OCI-LY7 (cell line): ENCODE measurements at regions not wholly inside any gene's neighbourhood (a gene's known extent, or its start where the extent isn't known, plus 50 kb on each side); places are given as distances from the start of the nearest gene placed in this dataset.

Experiments used
- BruUV-seq: library from RNA; stranded (reverse); fragments of 400-500 nt; replicated peaks from 2 replicates; lab custom pipeline; 2021; lab: Mats Ljungman, UMichigan
- CTCF ChIA-PET: fragments of 300-600 bp; sonication (Branson Sonifier 250); formaldehyde crosslinking; loops from one replicate; lab custom pipeline; 2022; ENCODE audit warnings: antibody characterized with exemption; ENCODE audit not compliant: unreplicated experiment; lab: Charles Lee
- POLR2A ChIA-PET: fragments of 300-600 bp; sonication (Branson Sonifier 250); formaldehyde crosslinking; loops from one replicate; lab custom pipeline; 2022; ENCODE audit warnings: antibody characterized with exemption; lab: Charles Lee
- DNase-seq: peaks from one replicate; pipeline ENCODE4 v3.0.0-alpha.2; 2015; ENCODE audit warnings: low spot score
- H2AFZ ChIP-seq: fragments of 200-600 bp; sonication (generic), shearing (Covaris generic); 2 replicates; pipeline ENCODE4 v1.6.1; 2014; ENCODE audit warnings: mild to moderate bottlenecking, antibody characterized with exemption, low read length, moderate library complexity
- H3K27ac ChIP-seq: fragments of 200-600 bp; sonication (generic); 2 replicates; pipeline ENCODE4 v1.5.1; 2014; ENCODE audit warnings: mixed run types, low read depth, mild to moderate bottlenecking, moderate library complexity, low read length, inconsistent platforms; ENCODE audit not compliant: poor library complexity, severe bottlenecking
- H3K36me3 ChIP-seq: fragments of 200-600 bp; sonication (generic); 2 replicates; pipeline ENCODE4 v1.6.1; 2014; ENCODE audit warnings: mild to moderate bottlenecking, antibody characterized with exemption, low read length, moderate library complexity, mixed read lengths; ENCODE audit not compliant: insufficient read depth
- H3K4me1 ChIP-seq: fragments of 200-600 bp; sonication (generic); 2 replicates; pipeline ENCODE4 v1.5.1; 2014; ENCODE audit warnings: mild to moderate bottlenecking, low read length; ENCODE audit not compliant: insufficient read depth, poor library complexity, severe bottlenecking
- H3K4me2 ChIP-seq: fragments of 200-600 bp; sonication (generic); 2 replicates; pipeline ENCODE4 v1.6.1; 2014; ENCODE audit warnings: mild to moderate bottlenecking, low read length
- H3K4me3 ChIP-seq: fragments of 200-600 bp; sonication (generic); 2 replicates; pipeline ENCODE4 v1.5.1; 2014; ENCODE audit warnings: mild to moderate bottlenecking, low read depth, low read length; ENCODE audit not compliant: poor library complexity, severe bottlenecking
- H3K79me2 ChIP-seq: fragments of 200-600 bp; sonication (generic); 2 replicates; pipeline ENCODE4 v1.6.1; 2016; ENCODE audit warnings: low read depth, mild to moderate bottlenecking, low read length, moderate library complexity, mixed read lengths; ENCODE audit not compliant: insufficient read depth
- H3K9me2 ChIP-seq: fragments of 200-600 bp; sonication (generic); 2 replicates; pipeline ENCODE4 v1.6.1; 2016; ENCODE audit warnings: mild to moderate bottlenecking, low read length, mixed read lengths; ENCODE audit not compliant: insufficient read depth
- H3K9me3 ChIP-seq: fragments of 200-600 bp; sonication (generic); 2 replicates; pipeline ENCODE4 v1.6.1; 2014; ENCODE audit warnings: mild to moderate bottlenecking, mixed run types, low read length, mixed read lengths
- H4K20me1 ChIP-seq: fragments of 200-600 bp; sonication (generic); 2 replicates; pipeline ENCODE4 v1.6.1; 2014; ENCODE audit warnings: mild to moderate bottlenecking, antibody characterized with exemption, low read length, moderate library complexity, mixed read lengths; ENCODE audit not compliant: insufficient read depth
- EZH2phosphoT487 ChIP-seq: fragments of 200-600 bp; sonication (generic); IDR thresholded peaks from 2 replicates; pipeline ENCODE4 v1.6.1; 2018; ENCODE audit warnings: low read depth, borderline replicate concordance, mild to moderate bottlenecking, mixed run types, antibody characterized with exemption, low read length, moderate library complexity, mixed read lengths
- intact Hi-C: fragments of 100-400 bp; cut with micrococcal nuclease; formaldehyde crosslinking; loops from one replicate; pipeline ENCODE4 v1.10.0; 2022; ENCODE audit not compliant: unreplicated experiment
- TF ChIP-seq, protein P1 (sequence below): fragments of 200-600 bp; sonication (generic); conservative IDR thresholded peaks from 2 replicates; pipeline ENCODE4 v1.5.1; 2014; ENCODE audit warnings: mild to moderate bottlenecking, antibody characterized with exemption, low read length, moderate library complexity, mixed read lengths

DNA sequence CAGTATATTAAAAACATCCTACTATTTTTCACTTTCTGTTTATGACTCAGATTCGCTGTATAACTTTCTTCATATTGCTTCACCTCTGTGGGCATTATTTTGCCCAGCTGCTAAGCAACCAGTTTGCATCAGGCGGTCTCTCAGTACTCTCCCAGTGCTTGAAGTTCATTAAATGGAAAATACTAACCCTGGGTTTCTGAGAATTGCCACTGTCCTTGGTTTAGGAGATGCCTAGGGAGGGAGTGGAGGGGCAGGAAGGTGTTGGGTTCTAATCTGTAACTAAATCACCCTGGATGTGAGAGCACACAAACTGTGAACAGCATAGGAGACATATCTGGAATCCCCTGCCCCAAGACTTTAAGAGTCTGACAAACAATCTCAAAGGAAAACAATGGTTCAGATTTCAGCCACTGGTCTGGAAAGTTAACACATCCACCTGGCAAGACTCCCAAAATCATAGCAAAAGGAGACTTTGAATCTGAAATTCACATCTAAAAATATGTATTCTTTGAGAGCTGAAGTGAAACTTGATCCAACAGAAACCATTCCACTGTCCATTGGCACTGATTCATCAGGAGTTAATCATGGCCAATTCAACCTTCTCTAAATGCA lies 540.0 kb downstream of the SOX6 start:
- no peak overlapping the region for H2AFZ ChIP-seq
- no peaks in the 10 kb centered on the region for H4K20me1 ChIP-seq
- H3K27ac ChIP-seq, result no peak overlapping the region
- no TSS peak for BruUV-seq
- CTCF ChIA-PET, result no interaction called here
- no peaks in the 10 kb centered on the region for H3K4me1 ChIP-seq
- intact Hi-C loops, result no loop called here
- no peaks in the 10 kb centered on the region for H3K9me2 ChIP-seq
- no peak overlapping the region for H3K4me2 ChIP-seq
- H3K36me3 ChIP-seq, result no peaks in the 10 kb centered on the region
- TF ChIP-seq, protein P1, sequence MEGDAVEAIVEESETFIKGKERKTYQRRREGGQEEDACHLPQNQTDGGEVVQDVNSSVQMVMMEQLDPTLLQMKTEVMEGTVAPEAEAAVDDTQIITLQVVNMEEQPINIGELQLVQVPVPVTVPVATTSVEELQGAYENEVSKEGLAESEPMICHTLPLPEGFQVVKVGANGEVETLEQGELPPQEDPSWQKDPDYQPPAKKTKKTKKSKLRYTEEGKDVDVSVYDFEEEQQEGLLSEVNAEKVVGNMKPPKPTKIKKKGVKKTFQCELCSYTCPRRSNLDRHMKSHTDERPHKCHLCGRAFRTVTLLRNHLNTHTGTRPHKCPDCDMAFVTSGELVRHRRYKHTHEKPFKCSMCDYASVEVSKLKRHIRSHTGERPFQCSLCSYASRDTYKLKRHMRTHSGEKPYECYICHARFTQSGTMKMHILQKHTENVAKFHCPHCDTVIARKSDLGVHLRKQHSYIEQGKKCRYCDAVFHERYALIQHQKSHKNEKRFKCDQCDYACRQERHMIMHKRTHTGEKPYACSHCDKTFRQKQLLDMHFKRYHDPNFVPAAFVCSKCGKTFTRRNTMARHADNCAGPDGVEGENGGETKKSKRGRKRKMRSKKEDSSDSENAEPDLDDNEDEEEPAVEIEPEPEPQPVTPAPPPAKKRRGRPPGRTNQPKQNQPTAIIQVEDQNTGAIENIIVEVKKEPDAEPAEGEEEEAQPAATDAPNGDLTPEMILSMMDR, result no peak
- no peak for TF ChIP-seq EZH2phosphoT487
- no peaks in the 10 kb centered on the region for H3K9me3 ChIP-seq
- no peaks in the 10 kb centered on the region for H3K79me2 ChIP-seq
- H3K4me3 ChIP-seq, result no peak overlapping the region
- no peak for DNase-seq
- POLR2A ChIA-PET, result no interaction called here

DNA sequence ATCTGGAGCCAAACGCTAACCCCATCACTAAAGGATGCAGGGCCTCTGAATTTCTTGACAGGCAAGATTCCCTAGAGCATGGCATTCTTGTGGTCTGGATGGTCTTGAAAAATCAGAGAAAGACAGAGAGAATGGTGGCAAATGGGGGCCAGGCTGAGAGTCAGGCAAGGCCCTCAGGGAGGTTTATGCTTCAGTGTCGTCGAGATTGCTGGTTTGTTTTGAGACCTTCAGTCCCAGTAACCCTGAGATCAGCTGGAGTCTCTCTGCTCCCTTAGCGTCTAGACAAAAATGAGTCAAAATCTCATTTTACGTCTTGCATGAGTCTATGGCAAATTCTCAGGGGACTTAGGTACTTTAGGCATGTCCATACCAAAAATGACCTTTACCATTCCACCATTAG lies 539.3 kb downstream of the SOX6 start:
- intact Hi-C loops, result no loop called here

More for the DNA sequence above, 539.3 kb downstream of the SOX6 start:
- ChIA-PET POLR2A (no interaction called here), CTCF (no interaction called here)
- H3K9me3 ChIP-seq, result no peaks in the 10 kb centered on the region
- DNase-seq, result no peak
- no TSS peak for BruUV-seq
- H2AFZ ChIP-seq, result no peak overlapping the region
- H3K9me2 ChIP-seq, result no peaks in the 10 kb centered on the region
- no peaks in the 10 kb centered on the region for H4K20me1 ChIP-seq
- H3K4me2 ChIP-seq, result no peak overlapping the region
- no peaks in the 10 kb centered on the region for H3K36me3 ChIP-seq
- H3K79me2 ChIP-seq, result no peaks in the 10 kb centered on the region
- no peak overlapping the region for H3K27ac ChIP-seq
- TF ChIP-seq, protein P1, result no peak
- TF ChIP-seq EZH2phosphoT487, result no peak
- H3K4me3 ChIP-seq, result no peak overlapping the region
- no peaks in the 10 kb centered on the region for H3K4me1 ChIP-seq
